Embryonic facial prominence (tissue), 1 donor: ENCODE measurements at regions not wholly inside any gene's neighbourhood (a gene's known extent, or its start where the extent isn't known, plus 50 kb on each side); places are given as distances from the start of the nearest gene placed in this dataset.
"Not testable (repeated sequence)": the region's sequence is repeated elsewhere in the genome, so short reads cannot be mapped to it uniquely, and the experiment has no call there.

Experiments used
- DNase-seq: peaks from one replicate; pipeline ENCODE4 v3.0.0-alpha.2; 2016; ENCODE audit errors: extremely low spot score

GRCh38 chr1:185435696-185436379, 118.8 kb upstream of the IVNS1ABP start:
- DNase-seq, result no peak

GRCh38 chr1:185434721-185435120, 117.7 kb upstream of the IVNS1ABP start:
- no peak for DNase-seq

- no peak for DNase-seq
Observed at GRCh38 chr1:185433667-185434066, 116.6 kb upstream of the IVNS1ABP start.

GRCh38 chr1:185432948-185433347, 115.9 kb upstream of the IVNS1ABP start:
- no peak for DNase-seq

DNA sequence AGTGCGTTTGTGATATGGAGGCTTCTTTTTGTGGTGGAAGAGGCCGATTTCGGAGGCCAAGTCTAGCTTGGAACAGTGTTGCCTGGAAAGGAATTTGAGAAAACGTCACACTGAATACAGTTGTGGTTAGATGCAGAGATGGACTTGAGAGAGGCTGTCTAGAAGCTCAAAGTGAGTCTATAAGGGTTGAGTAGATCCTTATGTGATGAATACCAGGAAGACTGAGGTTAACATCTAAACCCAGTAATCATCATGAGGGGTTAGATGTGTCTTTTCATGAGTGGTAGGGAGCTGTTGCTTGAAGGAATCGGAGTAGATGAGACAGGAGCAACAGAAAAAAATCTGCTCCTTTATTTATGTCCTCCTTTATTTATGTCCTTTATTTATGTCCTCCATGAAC, 114.6 kb upstream of the IVNS1ABP start:
- DNase-seq, result no peak

- not testable (repeated sequence) for DNase-seq
Observed at GRCh38 chr1:185429668-185430067, 112.6 kb upstream of the IVNS1ABP start.

DNA sequence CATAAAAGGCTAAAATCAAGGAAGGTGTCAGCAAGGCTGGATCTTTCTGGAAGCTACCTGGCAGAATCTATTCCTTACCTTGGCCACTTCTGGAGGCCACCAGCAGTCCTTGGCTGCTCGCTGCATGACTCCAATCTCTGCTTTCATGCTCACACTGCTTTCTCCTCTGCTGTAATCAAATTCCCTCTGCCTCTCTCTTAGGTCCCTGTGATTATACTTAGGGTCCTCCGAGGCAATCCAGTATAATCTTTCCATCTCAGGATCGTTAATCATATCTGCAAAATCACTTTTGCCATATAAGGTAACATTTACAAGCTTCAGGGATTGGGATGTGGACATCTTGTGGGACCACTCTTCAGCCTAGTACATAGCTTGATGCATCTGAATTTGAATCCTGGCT, 110.7 kb upstream of the IVNS1ABP start:
- DNase-seq, result no peak

GRCh38 chr1:185427264-185427663, 110.2 kb upstream of the IVNS1ABP start:
- no peak for DNase-seq

GRCh38 chr1:185426848-185427247, 109.8 kb upstream of the IVNS1ABP start:
- no peak for DNase-seq

DNA sequence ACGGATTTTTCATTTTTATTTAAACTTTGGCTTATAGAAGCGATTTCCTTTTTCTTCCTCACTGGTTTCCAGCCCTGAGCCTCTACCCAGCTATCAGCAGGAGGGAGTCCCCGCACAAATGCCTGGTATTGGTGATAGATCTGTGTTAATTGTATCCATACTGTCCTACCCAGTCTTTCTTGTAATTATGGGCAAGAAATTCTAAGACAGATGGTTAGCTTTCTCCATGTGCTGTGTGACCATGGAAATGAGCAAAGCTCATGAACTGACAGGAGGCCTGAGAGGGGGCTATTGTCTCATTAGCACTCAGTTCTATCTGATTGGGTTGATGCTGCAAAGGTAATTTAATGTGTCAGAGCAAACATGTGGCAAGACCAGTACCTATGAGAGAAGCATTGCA, 108.1 kb upstream of the IVNS1ABP start:
- no peak for DNase-seq

DNA sequence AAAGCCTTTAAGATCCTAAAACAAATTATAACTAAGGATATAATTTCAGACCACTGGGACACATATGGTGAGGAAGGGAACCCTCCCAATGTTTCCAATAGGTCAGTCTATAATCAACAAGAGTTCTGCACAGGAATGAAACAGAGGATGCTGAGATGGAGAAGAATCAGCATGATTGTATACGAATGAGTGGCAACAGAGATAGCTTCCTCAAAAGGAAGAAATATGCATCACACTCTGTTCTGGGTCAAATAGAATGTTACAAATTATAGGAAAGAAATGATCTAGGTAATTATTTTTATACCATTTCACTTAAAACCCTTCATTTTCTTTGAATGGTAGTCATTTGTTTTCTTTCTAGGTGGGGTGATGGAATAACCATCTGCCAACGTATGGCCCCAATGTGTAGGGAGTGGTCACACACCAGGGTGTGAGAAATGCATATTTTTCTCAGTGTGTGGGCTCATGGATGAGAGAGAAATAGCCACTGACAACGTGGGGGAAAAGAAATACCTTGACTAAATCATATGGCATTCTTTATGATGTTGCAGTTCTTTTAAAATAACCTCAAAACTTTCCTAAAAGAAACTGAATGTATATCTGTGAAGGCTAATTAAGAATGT, 104.6 kb upstream of the IVNS1ABP start:
- DNase-seq, result no peak

GRCh38 chr1:185420588-185421081, 103.6 kb upstream of the IVNS1ABP start:
- DNase-seq, result no peak

- no peak for DNase-seq
Observed at GRCh38 chr1:185419718-185420117, 102.7 kb upstream of the IVNS1ABP start.

DNA sequence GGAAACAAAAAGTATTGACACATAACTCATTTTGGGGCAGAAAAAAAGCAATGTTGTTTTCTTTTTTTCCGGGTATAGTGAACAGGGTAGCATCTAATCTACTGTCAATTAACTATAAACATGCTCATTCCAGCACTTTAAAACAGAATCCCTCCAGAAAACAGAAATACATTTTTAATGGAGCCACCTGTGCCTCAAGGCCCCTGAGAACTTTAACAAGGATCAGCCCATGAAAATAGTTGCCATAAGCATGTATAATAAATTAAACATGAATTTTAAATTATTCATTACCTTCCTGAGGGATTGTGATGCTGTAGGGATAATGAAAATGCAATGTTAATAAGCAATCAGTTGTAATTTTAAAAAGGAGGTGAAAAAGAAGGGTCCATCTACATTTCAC, 101.4 kb upstream of the IVNS1ABP start:
- no peak for DNase-seq

DNA sequence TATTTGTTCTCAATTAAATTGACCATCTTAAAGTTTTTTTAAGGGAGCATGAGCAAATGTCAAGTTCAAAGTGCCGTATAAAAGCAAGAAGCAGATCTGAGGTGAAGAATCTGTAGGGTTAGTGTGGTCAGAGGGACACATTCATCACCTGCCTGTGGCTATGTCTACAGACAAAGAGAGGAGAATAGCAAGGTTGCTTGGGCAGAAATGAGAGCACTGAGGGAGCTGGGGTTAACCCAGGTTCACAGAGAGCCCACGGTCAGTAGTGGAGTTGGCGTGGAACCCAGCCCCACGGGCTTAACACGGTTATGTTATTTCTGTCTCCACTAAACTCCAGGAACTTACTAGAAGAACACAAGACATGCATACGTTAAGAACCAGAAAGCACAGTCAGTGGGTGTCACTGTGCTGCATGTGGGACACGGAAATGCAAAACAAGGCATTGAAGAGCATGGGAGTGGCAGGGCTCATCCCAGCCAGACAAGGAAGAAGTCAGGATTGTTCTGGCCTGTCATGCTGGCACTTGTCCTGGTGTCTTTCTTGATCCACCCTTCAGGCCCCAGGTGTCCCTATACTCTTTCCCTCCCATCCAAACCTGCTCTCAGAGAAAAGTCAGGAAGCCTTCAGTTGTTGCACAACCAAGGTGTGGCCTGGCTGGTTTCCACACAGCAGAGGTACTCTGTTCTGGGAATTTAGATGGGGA, 95.5 kb upstream of the IVNS1ABP start:
- no peak for DNase-seq

DNA sequence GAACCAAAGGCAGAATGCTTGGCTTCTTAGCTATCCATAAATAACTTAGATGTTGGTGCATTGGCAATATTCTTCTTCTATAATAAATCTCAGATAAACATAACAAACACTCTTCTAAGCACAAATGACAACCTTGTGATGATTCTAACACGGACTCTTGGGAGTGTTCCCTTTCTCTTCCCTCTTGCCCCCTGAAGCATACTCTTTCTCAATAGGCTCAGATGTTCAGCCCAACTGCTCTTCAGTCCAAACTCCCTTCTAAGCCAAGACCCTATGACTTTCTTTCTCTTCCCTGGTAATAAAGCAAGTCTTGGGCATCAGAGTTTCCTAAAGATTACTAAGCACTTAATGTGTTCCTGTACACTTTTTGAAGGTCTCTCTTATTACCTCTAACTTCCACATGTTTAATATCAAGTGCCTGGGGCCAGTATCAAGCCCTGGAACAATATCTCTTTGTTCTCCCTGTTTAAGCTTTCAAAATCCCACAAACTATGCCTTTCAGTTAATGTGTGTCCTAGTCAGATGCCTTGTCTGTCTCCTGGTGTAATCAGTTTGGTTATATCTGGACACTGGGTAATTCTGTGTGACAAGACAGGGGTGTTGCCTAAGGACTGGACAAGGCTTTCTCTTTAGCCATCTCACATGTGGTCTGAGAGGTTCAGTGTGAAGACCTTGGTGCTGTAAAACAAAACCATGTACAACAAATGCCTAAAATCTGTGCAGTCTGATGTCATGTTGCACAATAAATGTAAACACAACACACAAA, 92.9 kb upstream of the IVNS1ABP start:
- DNase-seq, result no peak

DNA sequence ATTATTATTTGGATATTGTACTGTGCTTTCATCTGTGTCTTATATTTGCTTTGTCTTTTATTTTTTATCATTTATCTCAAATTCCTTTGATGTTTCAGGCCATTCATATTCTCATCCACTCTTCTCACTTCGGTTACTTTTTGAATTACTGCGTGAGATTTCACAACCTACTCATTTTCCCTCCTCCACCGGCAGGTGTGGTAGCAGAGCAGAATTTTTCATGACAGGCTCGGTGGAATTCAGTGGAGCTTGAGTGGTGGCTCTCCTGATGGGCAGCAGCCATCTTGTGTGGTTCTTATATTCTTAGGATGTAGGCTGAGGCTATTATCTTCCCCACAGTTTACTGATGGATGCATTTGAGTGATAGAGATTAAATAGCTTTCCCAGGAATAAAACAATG, 92.3 kb upstream of the IVNS1ABP start:
- DNase-seq, result no peak

DNA sequence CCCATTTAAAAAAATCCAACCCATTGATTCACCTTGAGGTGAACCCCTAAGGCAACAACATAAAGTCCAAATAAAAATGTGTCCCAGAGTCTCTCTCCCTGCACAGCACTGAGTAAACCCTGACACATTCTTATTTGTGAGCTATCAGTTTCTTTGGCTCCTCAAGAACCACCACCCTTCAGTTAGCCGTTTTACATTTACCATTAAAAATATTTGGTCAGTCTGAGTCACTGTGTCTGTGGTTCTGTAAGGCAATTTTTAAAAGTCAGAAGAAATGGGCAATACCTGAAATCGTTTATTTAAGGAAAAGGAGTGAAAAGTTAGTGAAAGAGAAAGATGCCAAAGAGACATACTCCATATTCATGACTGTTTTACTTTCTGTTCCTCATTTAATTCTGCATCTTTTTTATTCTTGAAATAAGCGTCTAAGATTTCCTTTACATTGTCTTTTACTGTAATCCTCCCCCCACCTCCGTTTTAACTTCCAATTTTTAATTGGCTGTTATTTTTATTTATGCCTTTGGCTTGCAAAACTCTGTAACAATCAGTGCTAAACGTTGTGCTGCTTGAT, 91.7 kb upstream of the IVNS1ABP start:
- DNase-seq, result no peak

DNA sequence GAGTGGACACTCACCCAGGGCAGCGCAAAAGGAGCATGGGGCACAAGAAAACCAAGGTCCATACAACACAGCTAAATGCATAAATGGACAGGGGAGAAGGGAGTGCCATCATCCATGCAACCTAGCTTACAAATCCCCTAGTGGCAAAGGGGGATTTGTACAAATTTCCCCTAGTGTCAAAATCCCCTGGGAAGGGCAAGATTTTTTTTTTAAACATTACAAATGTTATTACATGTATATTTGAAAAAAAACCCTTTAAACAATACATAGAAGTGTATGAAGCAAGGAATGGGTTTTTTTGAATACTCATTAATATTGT, 89.6 kb upstream of the IVNS1ABP start:
- no peak for DNase-seq

- no peak for DNase-seq
Observed at GRCh38 chr1:185406006-185406690, 89.1 kb upstream of the IVNS1ABP start.

DNA sequence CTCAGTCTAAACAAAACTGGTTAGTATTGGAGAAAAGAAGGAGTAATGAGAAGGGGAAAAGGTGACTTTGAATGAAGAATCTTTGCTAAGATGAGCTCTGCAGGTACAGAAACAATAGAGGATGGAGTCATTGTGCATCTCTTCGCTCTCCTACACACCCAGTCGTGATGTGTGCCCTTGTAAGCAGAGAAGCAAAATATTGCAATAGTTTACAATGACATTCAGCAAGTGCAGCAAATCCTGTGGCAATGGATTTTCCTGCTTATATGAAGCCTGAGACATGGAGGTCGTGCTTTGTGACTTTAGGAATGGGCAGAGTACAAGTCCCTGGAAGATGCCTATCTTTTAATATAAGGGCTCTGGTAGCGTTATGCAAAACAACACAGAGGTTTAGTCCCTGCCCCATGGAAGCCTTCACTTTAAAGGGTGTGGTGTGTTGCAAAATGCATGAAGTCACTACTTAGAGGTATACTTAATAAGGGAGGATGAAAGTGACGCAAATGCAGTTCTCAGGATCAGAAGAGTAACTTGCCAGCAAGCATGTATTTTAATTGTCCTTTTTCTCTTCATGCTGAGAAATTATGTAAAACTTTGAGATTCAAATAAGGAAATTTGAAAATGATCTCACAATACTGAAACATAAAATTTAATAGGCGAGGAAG, 88.0 kb upstream of the IVNS1ABP start:
- DNase-seq, result no peak
